ENCODE measurements at regions not wholly inside any gene's neighbourhood (a gene's known extent, or its start where the extent isn't known, plus 50 kb on each side); places are given as distances from the start of the nearest gene placed in this dataset.

GRCh38 chr10:21196822-21197395 lies 299.8 kb upstream of the NEBL start:
- FAIRE-seq (no peak), DNase-seq (ENCODE audit: low read depth) (no peak)
- no peak overlapping the region for H3K4me3 ChIP-seq (ENCODE audit: low read depth, low read length)
- H3K27me3 ChIP-seq (ENCODE audit: control insufficient read depth, insufficient read depth, low read length): no peaks in the 10 kb centered on the region
- no peak for TF ChIP-seq CTCF (IDR thresholded peaks at IDR 0.05; ENCODE audit: insufficient read depth, low read length, severe bottlenecking)
- no peaks in the 10 kb centered on the region for H3K36me3 ChIP-seq (ENCODE audit: control insufficient read depth, insufficient read depth, low read length)

GRCh38 chr10:21195252-21195651 lies 298.1 kb upstream of the NEBL start:
- Histone ChIP-seq H3K27me3 (ENCODE audit: control insufficient read depth, insufficient read depth, low read length) (no peaks in the 10 kb centered on the region), H3K36me3 (ENCODE audit: control insufficient read depth, insufficient read depth, low read length) (no peaks in the 10 kb centered on the region), H3K4me3 (ENCODE audit: low read depth, low read length) (no peak overlapping the region)
- TF ChIP-seq CTCF (IDR thresholded peaks at IDR 0.05; ENCODE audit: insufficient read depth, low read length, severe bottlenecking): no peak
- FAIRE-seq (no peak), DNase-seq (ENCODE audit: low read depth) (peak; percentile 52)

- H3K27me3 ChIP-seq (ENCODE audit: control insufficient read depth, insufficient read depth, low read length): no peaks in the 10 kb centered on the region
- H3K4me3 ChIP-seq (ENCODE audit: low read depth, low read length): no peak overlapping the region
- no peaks in the 10 kb centered on the region for H3K36me3 ChIP-seq (ENCODE audit: control insufficient read depth, insufficient read depth, low read length)
- FAIRE-seq (no peak), DNase-seq (ENCODE audit: low read depth) (peak; percentile 49)
- no peak for TF ChIP-seq CTCF (IDR thresholded peaks at IDR 0.05; ENCODE audit: insufficient read depth, low read length, severe bottlenecking)
Measured at GRCh38 chr10:21194510-21194993, 297.4 kb upstream of the NEBL start.

- FAIRE-seq (no peak), DNase-seq (ENCODE audit: low read depth) (no peak)
- H3K36me3 ChIP-seq (ENCODE audit: control insufficient read depth, insufficient read depth, low read length): no peaks in the 10 kb centered on the region
- H3K4me3 ChIP-seq (ENCODE audit: low read depth, low read length): no peak overlapping the region
- H3K27me3 ChIP-seq (ENCODE audit: control insufficient read depth, insufficient read depth, low read length): no peaks in the 10 kb centered on the region
- no peak for TF ChIP-seq CTCF (IDR thresholded peaks at IDR 0.05; ENCODE audit: insufficient read depth, low read length, severe bottlenecking)
Measured at GRCh38 chr10:21193196-21193595, 296.1 kb upstream of the NEBL start.

GRCh38 chr10:21191512-21191911 lies 294.4 kb upstream of the NEBL start:
- Histone ChIP-seq H3K4me3 (ENCODE audit: low read depth, low read length) (no peak overlapping the region), H3K36me3 (ENCODE audit: control insufficient read depth, insufficient read depth, low read length) (no peaks in the 10 kb centered on the region), H3K27me3 (ENCODE audit: control insufficient read depth, insufficient read depth, low read length) (no peaks in the 10 kb centered on the region)
- FAIRE-seq (no peak), DNase-seq (ENCODE audit: low read depth) (no peak)
- TF ChIP-seq CTCF (IDR thresholded peaks at IDR 0.05; ENCODE audit: insufficient read depth, low read length, severe bottlenecking): no peak

- Histone ChIP-seq H3K27me3 (ENCODE audit: control insufficient read depth, insufficient read depth, low read length) (no peaks in the 10 kb centered on the region), H3K36me3 (ENCODE audit: control insufficient read depth, insufficient read depth, low read length) (no peaks in the 10 kb centered on the region), H3K4me3 (ENCODE audit: low read depth, low read length) (no peak overlapping the region)
- FAIRE-seq: no peak
- no peak for TF ChIP-seq CTCF (IDR thresholded peaks at IDR 0.05; ENCODE audit: insufficient read depth, low read length, severe bottlenecking)
- DNase-seq (ENCODE audit: low read depth): no peak
Measured at GRCh38 chr10:21184984-21185383, 287.9 kb upstream of the NEBL start.

Measured in bronchial epithelial cell (primary cell).